ENCODE measurements at regions not wholly inside any gene's neighbourhood (a gene's known extent, or its start where the extent isn't known, plus 50 kb on each side); places are given as distances from the start of the nearest gene placed in this dataset.

DNA sequence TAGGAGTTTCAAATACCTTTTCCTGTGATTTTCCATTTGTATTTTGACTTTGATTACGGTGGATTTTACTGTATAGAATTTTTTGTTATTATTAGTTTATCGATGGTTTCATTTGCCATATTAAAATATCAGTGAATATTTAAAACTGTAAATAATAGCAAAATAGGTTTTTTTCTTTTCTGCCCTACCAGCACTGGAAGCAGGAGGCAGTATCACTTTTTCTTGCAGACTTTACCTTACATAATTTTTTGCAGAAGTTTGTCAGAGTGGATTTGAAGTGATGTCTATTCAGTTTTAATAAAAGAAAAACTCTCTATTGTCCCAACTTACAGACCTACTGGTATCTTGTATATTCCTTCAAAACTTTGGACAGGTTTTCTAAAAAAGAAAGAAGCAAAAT is 213.6 kb downstream of the CENPF start:
- TF ChIP-seq, protein P1, sequence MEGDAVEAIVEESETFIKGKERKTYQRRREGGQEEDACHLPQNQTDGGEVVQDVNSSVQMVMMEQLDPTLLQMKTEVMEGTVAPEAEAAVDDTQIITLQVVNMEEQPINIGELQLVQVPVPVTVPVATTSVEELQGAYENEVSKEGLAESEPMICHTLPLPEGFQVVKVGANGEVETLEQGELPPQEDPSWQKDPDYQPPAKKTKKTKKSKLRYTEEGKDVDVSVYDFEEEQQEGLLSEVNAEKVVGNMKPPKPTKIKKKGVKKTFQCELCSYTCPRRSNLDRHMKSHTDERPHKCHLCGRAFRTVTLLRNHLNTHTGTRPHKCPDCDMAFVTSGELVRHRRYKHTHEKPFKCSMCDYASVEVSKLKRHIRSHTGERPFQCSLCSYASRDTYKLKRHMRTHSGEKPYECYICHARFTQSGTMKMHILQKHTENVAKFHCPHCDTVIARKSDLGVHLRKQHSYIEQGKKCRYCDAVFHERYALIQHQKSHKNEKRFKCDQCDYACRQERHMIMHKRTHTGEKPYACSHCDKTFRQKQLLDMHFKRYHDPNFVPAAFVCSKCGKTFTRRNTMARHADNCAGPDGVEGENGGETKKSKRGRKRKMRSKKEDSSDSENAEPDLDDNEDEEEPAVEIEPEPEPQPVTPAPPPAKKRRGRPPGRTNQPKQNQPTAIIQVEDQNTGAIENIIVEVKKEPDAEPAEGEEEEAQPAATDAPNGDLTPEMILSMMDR (IDR thresholded peaks at IDR 0.05), result peak in 1 of 6 experiments; percentile 12
- TF ChIP-seq POLR2A (IDR thresholded peaks at IDR 0.05), result no peak

All from adrenal gland (tissue), 5 donors.